HepG2 (cell line): ENCODE measurements at regions not wholly inside any gene's neighbourhood (a gene's known extent, or its start where the extent isn't known, plus 50 kb on each side); places are given as distances from the start of the nearest gene placed in this dataset.

Experiments
- ATAC-seq: fragments of 200-7000 bp; cut with Tn5 transposase; 3 replicates; pipeline ENCODE4 v1.9.1; 2020; ENCODE audit warnings: mild to moderate bottlenecking, moderate library complexity
- BruUV-seq: library from RNA; stranded (reverse); fragments of 400-500 nt; replicated peaks from 2 replicates; lab custom pipeline; 2021; lab: Mats Ljungman, UMichigan
- CTCF ChIA-PET: fragments of 300-600 bp; formaldehyde crosslinking; extraction: SDS; loops from one replicate; lab custom pipeline; 2021; ENCODE audit warnings: low total read pairs, inconsistent platforms, low intra/inter-chr PET ratio; lab: Yijun Ruan, JAX
- POLR2A ChIA-PET: fragments of 350-600 bp; sonication (Branson Sonifier 250); formaldehyde crosslinking; loops from one replicate; lab custom pipeline; 2020; ENCODE audit warnings: antibody characterized with exemption, inconsistent platforms; lab: Yijun Ruan, JAX
- DNase-seq: peaks from one replicate; pipeline ENCODE4 v3.0.0-alpha.2; 2015; ENCODE audit warnings: low spot score
- FAIRE-seq: peaks from 3 replicates; lab custom pipeline; 2011; peaks lifted over from hg19 to GRCh38; lab: Jason Lieb, UNC
- H2AFZ ChIP-seq: one replicate; pipeline ENCODE4 v1.6.1; 2011; ENCODE audit warnings: low read length, inconsistent platforms
- H3K27ac ChIP-seq: fragments of 300-600 bp; 3 replicates; pipeline ENCODE4 v1.8.0; 2011; ENCODE audit warnings: mixed run types, mild to moderate bottlenecking, mixed read lengths, low read length, inconsistent platforms; ENCODE audit not compliant: insufficient read depth; ENCODE audit errors: extremely low read length
- H3K27me3 ChIP-seq, 2 experiments: fragments of 200-600 bp in 1 of 2; 2 replicates in 1 of 2; 3 replicates in 1 of 2; pipeline versions ENCODE4 v1.6.0 to v1.8.0; 2011; ENCODE audit warnings: low read length in 2 of 2, mild to moderate bottlenecking in 2 of 2, moderate library complexity in 2 of 2, inconsistent platforms in 1 of 2; ENCODE audit not compliant: insufficient read depth in 2 of 2, control insufficient read depth in 1 of 2
- H3K36me3 ChIP-seq, 2 experiments: fragments of 200-600 bp in 1 of 2; replicated peaks in 1 of 2; 2 replicates in 1 of 2; 3 replicates in 1 of 2; pipeline versions ENCODE4 v1.5.1 to v1.8.0; 2011; ENCODE audit warnings: low read length in 2 of 2, inconsistent platforms in 1 of 2; ENCODE audit not compliant: insufficient read depth in 2 of 2, control insufficient read depth in 1 of 2
- H3K4me1 ChIP-seq: 2 replicates; pipeline ENCODE4 v1.5.1; 2012; ENCODE audit warnings: low read length, inconsistent platforms; ENCODE audit not compliant: insufficient read depth
- H3K4me2 ChIP-seq: 2 replicates; pipeline ENCODE4 v1.6.0; 2011; ENCODE audit warnings: low read depth, low read length, inconsistent platforms
- H3K4me3 ChIP-seq, 3 experiments: fragments of 200-600 bp in 1 of 3; sonication (generic), shearing (Covaris generic) in 1 of 3; replicated peaks in 1 of 3; 2 replicates each; pipeline ENCODE4 v1.5.1; 2011 to 2016; ENCODE audit warnings: low read length in 3 of 3, inconsistent platforms in 2 of 3, low read depth in 2 of 3, mild to moderate bottlenecking in 2 of 3, control low read depth in 1 of 3, mixed read lengths in 1 of 3; ENCODE audit not compliant: insufficient read depth in 1 of 3
- H3K79me2 ChIP-seq: one replicate; pipeline ENCODE4 v1.6.1; 2011; ENCODE audit warnings: low read length, inconsistent platforms; ENCODE audit not compliant: insufficient read depth
- H3K9ac ChIP-seq: 2 replicates; pipeline ENCODE4 v1.6.0; 2011; ENCODE audit warnings: mild to moderate bottlenecking, low read depth, low read length, inconsistent platforms; ENCODE audit not compliant: insufficient read depth
- H3K9me3 ChIP-seq: 2 replicates; pipeline ENCODE4 v1.5.1; 2012; ENCODE audit warnings: mild to moderate bottlenecking, low read length
- H4K20me1 ChIP-seq: 2 replicates; pipeline ENCODE4 v1.6.0; 2011; ENCODE audit warnings: inconsistent platforms, mild to moderate bottlenecking, low read length, moderate library complexity; ENCODE audit not compliant: insufficient read depth
- DMAP1 ChIP-seq: IDR thresholded peaks from 2 replicates; pipeline ENCODE4 v1.6.1; 2016
- KLF11 ChIP-seq: IDR thresholded peaks from 2 replicates; pipeline ENCODE4 v1.6.1; 2016; ENCODE audit warnings: missing compliant biosample characterization
- NFE2L2 ChIP-seq: fragments of 150-350 bp; IDR thresholded peaks from 2 replicates; pipeline ENCODE4 v1.6.1; 2014; ENCODE audit warnings: low read length
- PCBP2 ChIP-seq: fragments of 200-400 bp; formaldehyde crosslinking; optimal IDR thresholded peaks from 2 replicates; pipeline ENCODE3; 2018; ENCODE audit warnings: low read length, low read depth; ENCODE audit not compliant: poor library complexity, severe bottlenecking
- PHF21A ChIP-seq: sonication (generic); formaldehyde crosslinking; IDR thresholded peaks from 2 replicates; pipeline ENCODE4 v1.5.0; 2020; ENCODE audit warnings: mild to moderate bottlenecking, missing genetic modification reagents
- SAFB2 ChIP-seq: sonication (generic); formaldehyde crosslinking; IDR thresholded peaks from 2 replicates; pipeline ENCODE4 v1.5.1; 2020; ENCODE audit warnings: missing genetic modification reagents, low read depth, mild to moderate bottlenecking, borderline replicate concordance
- SMC3 ChIP-seq: IDR thresholded peaks from 2 replicates; pipeline ENCODE4 v1.6.1; 2011; ENCODE audit warnings: low read length, improper control_type of control experiment
- ZFP36 ChIP-seq: fragments of 150-350 bp; IDR thresholded peaks from 2 replicates; pipeline ENCODE4 v1.6.1; 2018; ENCODE audit warnings: borderline replicate concordance, low read length, low read depth; ENCODE audit not compliant: partially characterized antibody
- ZKSCAN5 ChIP-seq: sonication (generic); formaldehyde crosslinking; IDR thresholded peaks from 2 replicates; pipeline ENCODE4 v1.5.1; 2020; ENCODE audit warnings: mild to moderate bottlenecking, missing genetic modification reagents
- ZNF17 ChIP-seq: sonication (generic); formaldehyde crosslinking; IDR thresholded peaks from 2 replicates; pipeline ENCODE4 v1.5.0; 2020; ENCODE audit warnings: mild to moderate bottlenecking, missing genetic modification reagents
- ZNF205 ChIP-seq: IDR thresholded peaks from 2 replicates; pipeline ENCODE4 v1.6.1; 2018; ENCODE audit warnings: missing biosample characterization, missing genetic modification reagents
- ZNF589 ChIP-seq: sonication (generic); formaldehyde crosslinking; conservative IDR thresholded peaks from 2 replicates; pipeline ENCODE4 v1.8.0; 2022; ENCODE audit warnings: mild to moderate bottlenecking, moderate library complexity, missing genetic modification reagents
- ZNF775 ChIP-seq: sonication (generic); formaldehyde crosslinking; IDR thresholded peaks from 2 replicates; pipeline ENCODE4 v1.4.0; 2020; ENCODE audit warnings: missing genetic modification reagents, mild to moderate bottlenecking, moderate library complexity, borderline replicate concordance
- WGBS: methylation state at CpG from one replicate; pipeline ENCODE4 v1.1.6; 2017; ENCODE audit warnings: low lambda C conversion rate; 5-methylcytosine and 5-hydroxymethylcytosine counted together
- in situ Hi-C: cut with HindIII; loops from 2 replicates; pipeline ENCODE4 v1.10.0; 2017; ENCODE audit warnings: low pct_unique_long_range_greater_than_20kb; ENCODE audit not compliant: extremely low pct_ligation_motif_present
- intact Hi-C: fragments of 100-400 bp; cut with micrococcal nuclease; formaldehyde crosslinking; loops from one replicate; pipeline ENCODE4 v1.10.0; 2022; ENCODE audit not compliant: unreplicated experiment
- TF ChIP-seq, protein P1 (sequence below): sonication (generic); formaldehyde crosslinking; IDR thresholded peaks from 2 replicates; pipeline ENCODE4 v1.8.1; 2023; ENCODE audit warnings: missing genetic modification reagents, mild to moderate bottlenecking, borderline replicate concordance
- TF ChIP-seq, protein P2 (sequence below): sonication (generic); formaldehyde crosslinking; IDR thresholded peaks from 2 replicates; pipeline ENCODE4 v1.4.0; 2020; ENCODE audit warnings: missing genetic modification reagents
- TF ChIP-seq, protein P3 (sequence below): IDR thresholded peaks from 2 replicates; pipeline ENCODE4 v1.6.1; 2016; ENCODE audit warnings: mild to moderate bottlenecking
- TF ChIP-seq, protein P4 (sequence below): sonication (generic); formaldehyde crosslinking; IDR thresholded peaks from 2 replicates; pipeline ENCODE4 v1.4.0; 2020; ENCODE audit warnings: mild to moderate bottlenecking, missing genetic modification reagents
- TF ChIP-seq, protein P5 (sequence below): sonication (generic); formaldehyde crosslinking; conservative IDR thresholded peaks from 2 replicates; pipeline ENCODE4 v1.8.1; 2023; ENCODE audit warnings: missing genetic modification reagents

DNA sequence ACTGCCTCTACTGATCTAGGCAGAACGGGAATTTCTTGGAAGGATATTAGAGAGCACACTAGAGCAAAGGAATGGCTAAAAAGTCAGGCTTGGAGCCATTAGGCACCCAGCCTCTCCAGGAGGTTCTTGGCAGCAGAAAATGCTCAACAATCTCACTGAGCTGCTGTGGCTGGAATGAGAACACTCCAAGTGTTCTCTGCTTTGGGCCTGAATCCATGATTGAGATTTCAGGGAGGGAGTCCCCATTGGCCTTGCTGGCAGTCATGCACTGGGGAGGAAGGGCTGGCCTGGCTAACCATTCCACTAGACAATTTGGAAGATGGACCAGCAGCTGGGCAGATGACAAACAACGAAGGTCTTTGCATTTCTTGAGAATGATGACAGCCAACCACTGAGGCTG lies 362.6 kb downstream of the SHQ1 start:
- WGBS: 39% methylated on average over 2 of the region's 2 CpGs
- H3K27ac ChIP-seq: no peak overlapping the region
- H3K9me3 ChIP-seq: no peaks in the 10 kb centered on the region
- in situ Hi-C loops (no loop called here), intact Hi-C loops (no loop called here)
- ATAC-seq: no peak
- H3K4me2 ChIP-seq: no peak overlapping the region
- DNase-seq: no peak
- CTCF ChIA-PET: no interaction called here
- no peak for TF ChIP-seq PHF21A (CRISPR knock-in tag)
- TF ChIP-seq ZKSCAN5 (CRISPR knock-in tag): no peak
- TF ChIP-seq, protein P1, sequence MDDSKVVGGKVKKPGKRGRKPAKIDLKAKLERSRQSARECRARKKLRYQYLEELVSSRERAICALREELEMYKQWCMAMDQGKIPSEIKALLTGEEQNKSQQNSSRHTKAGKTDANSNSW (CRISPR knock-in tag): no peak
- TF ChIP-seq, protein P2, sequence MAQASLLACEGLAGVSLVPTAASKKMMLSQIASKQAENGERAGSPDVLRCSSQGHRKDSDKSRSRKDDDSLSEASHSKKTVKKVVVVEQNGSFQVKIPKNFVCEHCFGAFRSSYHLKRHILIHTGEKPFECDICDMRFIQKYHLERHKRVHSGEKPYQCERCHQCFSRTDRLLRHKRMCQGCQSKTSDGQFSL: no peak
- no peak for TF ChIP-seq SAFB2 (CRISPR knock-in tag)
- TF ChIP-seq, protein P3, sequence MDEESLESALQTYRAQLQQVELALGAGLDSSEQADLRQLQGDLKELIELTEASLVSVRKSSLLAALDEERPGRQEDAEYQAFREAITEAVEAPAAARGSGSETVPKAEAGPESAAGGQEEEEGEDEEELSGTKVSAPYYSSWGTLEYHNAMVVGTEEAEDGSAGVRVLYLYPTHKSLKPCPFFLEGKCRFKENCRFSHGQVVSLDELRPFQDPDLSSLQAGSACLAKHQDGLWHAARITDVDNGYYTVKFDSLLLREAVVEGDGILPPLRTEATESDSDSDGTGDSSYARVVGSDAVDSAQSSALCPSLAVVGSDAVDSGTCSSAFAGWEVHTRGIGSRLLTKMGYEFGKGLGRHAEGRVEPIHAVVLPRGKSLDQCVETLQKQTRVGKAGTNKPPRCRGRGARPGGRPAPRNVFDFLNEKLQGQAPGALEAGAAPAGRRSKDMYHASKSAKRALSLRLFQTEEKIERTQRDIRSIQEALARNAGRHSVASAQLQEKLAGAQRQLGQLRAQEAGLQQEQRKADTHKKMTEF (CRISPR knock-in tag): no peak
- TF ChIP-seq NFE2L2: no peak
- no peak for TF ChIP-seq PCBP2
- TF ChIP-seq ZNF589 (CRISPR knock-in tag): no peak
- no peak for TF ChIP-seq SMC3
- no peak for TF ChIP-seq ZNF205 (CRISPR knock-in tag)
- no peak for TF ChIP-seq DMAP1 (CRISPR knock-in tag)
- no peak for TF ChIP-seq KLF11
- TF ChIP-seq ZFP36: no peak
- TF ChIP-seq, protein P4, sequence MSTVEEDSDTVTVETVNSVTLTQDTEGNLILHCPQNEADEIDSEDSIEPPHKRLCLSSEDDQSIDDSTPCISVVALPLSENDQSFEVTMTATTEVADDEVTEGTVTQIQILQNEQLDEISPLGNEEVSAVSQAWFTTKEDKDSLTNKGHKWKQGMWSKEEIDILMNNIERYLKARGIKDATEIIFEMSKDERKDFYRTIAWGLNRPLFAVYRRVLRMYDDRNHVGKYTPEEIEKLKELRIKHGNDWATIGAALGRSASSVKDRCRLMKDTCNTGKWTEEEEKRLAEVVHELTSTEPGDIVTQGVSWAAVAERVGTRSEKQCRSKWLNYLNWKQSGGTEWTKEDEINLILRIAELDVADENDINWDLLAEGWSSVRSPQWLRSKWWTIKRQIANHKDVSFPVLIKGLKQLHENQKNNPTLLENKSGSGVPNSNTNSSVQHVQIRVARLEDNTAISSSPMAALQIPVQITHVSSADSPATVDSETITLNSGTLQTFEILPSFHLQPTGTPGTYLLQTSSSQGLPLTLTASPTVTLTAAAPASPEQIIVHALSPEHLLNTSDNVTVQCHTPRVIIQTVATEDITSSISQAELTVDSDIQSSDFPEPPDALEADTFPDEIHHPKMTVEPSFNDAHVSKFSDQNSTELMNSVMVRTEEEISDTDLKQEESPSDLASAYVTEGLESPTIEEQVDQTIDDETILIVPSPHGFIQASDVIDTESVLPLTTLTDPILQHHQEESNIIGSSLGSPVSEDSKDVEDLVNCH (CRISPR knock-in tag): no peak
- TF ChIP-seq, protein P5, sequence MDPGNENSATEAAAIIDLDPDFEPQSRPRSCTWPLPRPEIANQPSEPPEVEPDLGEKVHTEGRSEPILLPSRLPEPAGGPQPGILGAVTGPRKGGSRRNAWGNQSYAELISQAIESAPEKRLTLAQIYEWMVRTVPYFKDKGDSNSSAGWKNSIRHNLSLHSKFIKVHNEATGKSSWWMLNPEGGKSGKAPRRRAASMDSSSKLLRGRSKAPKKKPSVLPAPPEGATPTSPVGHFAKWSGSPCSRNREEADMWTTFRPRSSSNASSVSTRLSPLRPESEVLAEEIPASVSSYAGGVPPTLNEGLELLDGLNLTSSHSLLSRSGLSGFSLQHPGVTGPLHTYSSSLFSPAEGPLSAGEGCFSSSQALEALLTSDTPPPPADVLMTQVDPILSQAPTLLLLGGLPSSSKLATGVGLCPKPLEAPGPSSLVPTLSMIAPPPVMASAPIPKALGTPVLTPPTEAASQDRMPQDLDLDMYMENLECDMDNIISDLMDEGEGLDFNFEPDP (CRISPR knock-in tag): no peak
- TF ChIP-seq ZNF775 (CRISPR knock-in tag): no peak
- TF ChIP-seq ZNF17 (CRISPR knock-in tag): no peak
- TF ChIP-seq, all 625 proteins: peak for 0
- Histone ChIP-seq H4K20me1 (no peaks in the 10 kb centered on the region), H3K27me3 (peaks cover 0 to 2% of the 10 kb centered on the region in 2 experiments; a peak in 2 of 5 replicates), H3K36me3 (no peaks in the 10 kb centered on the region), H3K79me2 (no peaks in the 10 kb centered on the region), H3K4me3 (no peak overlapping the region), H3K9ac (no peak overlapping the region), H2AFZ (no peak overlapping the region), H3K4me1 (peaks cover 36% of the 10 kb centered on the region)
- no TSS peak for BruUV-seq
- FAIRE-seq: no peak
- POLR2A ChIA-PET: no interaction called here
